Adrenal gland (tissue), 9 donors: ENCODE measurements at regions not wholly inside any gene's neighbourhood (a gene's known extent, or its start where the extent isn't known, plus 50 kb on each side); places are given as distances from the start of the nearest gene placed in this dataset.

Source experiments
- DNase-seq, 7 donors: peaks; one replicate each; pipeline ENCODE4 v3.0.0-alpha.2; 2019 to 2020
- H3K27ac ChIP-seq, 5 donors: fragments of 200-600 bp; sonication (generic) in 4 of 5; 1 replicate in 3 of 5; 2 replicates in 2 of 5; pipeline versions ENCODE4 v1.5.1 to v1.8.0; 2016 to 2020; ENCODE audit warnings: mild to moderate bottlenecking in 1 of 5
- H3K27me3 ChIP-seq: fragments of 200-600 bp; 2 replicates; pipeline ENCODE4 v1.8.0; 2021
- H3K36me3 ChIP-seq, 2 donors: fragments of 200-600 bp; replicated peaks in 1 of 2; 1 replicate in 1 of 2; 2 replicates in 1 of 2; pipeline versions ENCODE4 v1.5.1 to v1.8.0; 2018 to 2022
- H3K4me1 ChIP-seq, 2 donors: fragments of 200-600 bp; replicated peaks in 1 of 2; 1 replicate in 1 of 2; 2 replicates in 1 of 2; pipeline versions ENCODE4 v1.5.1 to v1.8.0; 2018 to 2021
- H3K4me3 ChIP-seq, 4 donors: fragments of 200-600 bp; sonication (generic) in 3 of 4; one replicate each; pipeline ENCODE4 v1.5.1; 2016 to 2018
- H3K9me3 ChIP-seq, 3 donors: fragments of 200-600 bp; sonication (generic) in 1 of 3; replicated peaks in 1 of 3; 1 replicate in 2 of 3; 2 replicates in 1 of 3; pipeline versions ENCODE4 v1.5.1 to v1.8.0; 2016 to 2021
- CTCF ChIP-seq, 6 experiments: fragments of 450-650 bp in 4 of 6; fragments of 200-600 bp in 2 of 6; sonication (generic) in 1 of 6; IDR thresholded peaks; 1 replicate in 5 of 6; 2 replicates in 1 of 6; pipeline versions ENCODE4 v1.5.1 to v1.8.0; 2016 to 2021; ENCODE audit warnings: antibody characterized with exemption in 6 of 6, mild to moderate bottlenecking in 2 of 6, moderate library complexity in 1 of 6
- POLR2A ChIP-seq, 2 donors: fragments of 450-650 bp; IDR thresholded peaks; one replicate each; pipeline ENCODE4 v1.6.1; 2017; ENCODE audit warnings: antibody characterized with exemption in 2 of 2, mild to moderate bottlenecking in 2 of 2, moderate library complexity in 1 of 2
- WGBS, 4 donors: extraction: QIAGEN DNeasy Blood & Tissue Kit in 2 of 4; methylation state at CpG; one replicate each; pipeline versions ENCODE4 v1.1.5 to v1.1.7; 2013 to 2017; 5-methylcytosine and 5-hydroxymethylcytosine counted together
- intact Hi-C, 2 donors: fragments of 100-400 bp; cut with DNase I; formaldehyde crosslinking; loops; one replicate each; pipeline versions ENCODE4 v1.14.1 to v1.15.0; 2022 to 2023
- donor health status: healthy with polysubstance abuse.
- donor health status: Bipolar disorder and iron deficiency.
- donor health status: DM: yes; HTN: yes; CAD: no.
- donor health status: DM: no; HTN: no; CAD: no.
- donor health status: DM: no; HTN: no; CAD: no.

GRCh38 chr15:91534976-91535375 lies 318.5 kb upstream of the SLCO3A1 start:
- no peaks in the 10 kb centered on the region for H3K27me3 ChIP-seq
- H3K9me3 ChIP-seq, result no peaks in the 10 kb centered on the region
- no peaks in the 10 kb centered on the region for H3K36me3 ChIP-seq
- no peak for DNase-seq
- no peak overlapping the region for H3K4me3 ChIP-seq
- intact Hi-C loops, result no loop called here
- TF ChIP-seq CTCF (IDR thresholded peaks at IDR 0.05) (no peak), POLR2A (IDR thresholded peaks at IDR 0.05) (no peak)
- 85 to 96% (median 88%) methylated on average over 2 of the region's 2 CpGs for WGBS, 4 donors
- no peak overlapping the region for H3K27ac ChIP-seq
- H3K4me1 ChIP-seq, result no peaks in the 10 kb centered on the region

GRCh38 chr15:91535856-91536500 lies 317.5 kb upstream of the SLCO3A1 start:
- WGBS, 4 donors, result 89 to 93% (median 92%) methylated on average over 4 of the region's 4 CpGs
- intact Hi-C loops, result no loop called here
- H3K9me3 ChIP-seq, result no peaks in the 10 kb centered on the region
- H3K4me1 ChIP-seq, result no peaks in the 10 kb centered on the region
- H3K27ac ChIP-seq, result no peak overlapping the region
- H3K4me3 ChIP-seq, result no peak overlapping the region
- DNase-seq, result no peak
- no peaks in the 10 kb centered on the region for H3K27me3 ChIP-seq
- TF ChIP-seq CTCF (IDR thresholded peaks at IDR 0.05) (no peak), POLR2A (IDR thresholded peaks at IDR 0.05) (no peak)
- H3K36me3 ChIP-seq, result no peaks in the 10 kb centered on the region

GRCh38 chr15:91537856-91538255 lies 315.7 kb upstream of the SLCO3A1 start:
- 59 to 91% (median 76%) methylated on average over 5 of the region's 5 CpGs for WGBS, 4 donors
- DNase-seq, result no peak
- Histone ChIP-seq H3K4me1 (no peaks in the 10 kb centered on the region), H3K27ac (no peak overlapping the region), H3K4me3 (no peak overlapping the region), H3K36me3 (no peaks in the 10 kb centered on the region), H3K9me3 (no peaks in the 10 kb centered on the region), H3K27me3 (peaks cover 4% of the 10 kb centered on the region)
- no peak for TF ChIP-seq CTCF (IDR thresholded peaks at IDR 0.05)
- TF ChIP-seq POLR2A (IDR thresholded peaks at IDR 0.05), result no peak
- intact Hi-C loops, result no loop called here

GRCh38 chr15:91538782-91539181 lies 314.7 kb upstream of the SLCO3A1 start:
- Histone ChIP-seq H3K9me3 (no peaks in the 10 kb centered on the region), H3K27me3 (peaks cover 4% of the 10 kb centered on the region), H3K36me3 (no peaks in the 10 kb centered on the region), H3K27ac (no peak overlapping the region), H3K4me1 (no peaks in the 10 kb centered on the region), H3K4me3 (no peak overlapping the region)
- intact Hi-C loops, result no loop called here
- WGBS, 4 donors, result 79 to 86% (median 85%) methylated on average over 2 of the region's 2 CpGs
- TF ChIP-seq CTCF (IDR thresholded peaks at IDR 0.05) (no peak), POLR2A (IDR thresholded peaks at IDR 0.05) (no peak)
- no peak for DNase-seq
